ENCODE measurements at regions not wholly inside any gene's neighbourhood (a gene's known extent, or its start where the extent isn't known, plus 50 kb on each side); places are given as distances from the start of the nearest gene placed in this dataset.

DNA sequence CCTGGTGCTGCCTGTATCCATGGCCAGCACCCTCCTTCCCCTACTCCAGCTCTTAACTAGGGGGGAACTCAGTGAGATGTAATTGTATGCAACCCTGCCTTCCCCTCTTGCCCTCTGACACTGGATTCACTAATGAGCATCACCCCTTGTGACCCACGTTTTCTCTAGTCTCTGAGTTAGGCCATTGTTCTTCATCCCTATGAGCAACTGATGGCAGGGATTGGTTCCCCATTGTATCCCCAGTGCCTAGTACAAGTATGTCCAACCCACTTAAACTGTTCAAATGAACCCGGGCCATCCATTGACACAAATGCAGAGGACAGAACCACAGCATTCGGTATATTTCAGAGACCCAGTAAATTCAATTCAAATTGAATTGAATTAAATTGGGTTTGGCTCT, 77.6 kb upstream of the ASTN2 start:
- DNase-seq = no peak
- intact Hi-C loops (cut with DNase I; ENCODE audit: low total_unique reads) = no loop called here
- peaks cover 14 to 39% (median 30%) of the 10 kb centered on the region in 4 donors for H3K4me1 ChIP-seq
- no peaks in the 10 kb centered on the region for H3K9me3 ChIP-seq
- no peaks in the 10 kb centered on the region for H3K36me3 ChIP-seq
- H3K4me3 ChIP-seq = no peak overlapping the region
- H3K27me3 ChIP-seq = no peaks in the 10 kb centered on the region
- 66 to 78% (median 72%) methylated on average over 3 of the region's 3 CpGs for WGBS, 5 donors
- TF ChIP-seq EP300 (IDR thresholded peaks at IDR 0.05) (no peak), POLR2AphosphoS5 (IDR thresholded peaks at IDR 0.05) (no peak), POLR2A (IDR thresholded peaks at IDR 0.05) (no peak)
- TF ChIP-seq, protein P1, sequence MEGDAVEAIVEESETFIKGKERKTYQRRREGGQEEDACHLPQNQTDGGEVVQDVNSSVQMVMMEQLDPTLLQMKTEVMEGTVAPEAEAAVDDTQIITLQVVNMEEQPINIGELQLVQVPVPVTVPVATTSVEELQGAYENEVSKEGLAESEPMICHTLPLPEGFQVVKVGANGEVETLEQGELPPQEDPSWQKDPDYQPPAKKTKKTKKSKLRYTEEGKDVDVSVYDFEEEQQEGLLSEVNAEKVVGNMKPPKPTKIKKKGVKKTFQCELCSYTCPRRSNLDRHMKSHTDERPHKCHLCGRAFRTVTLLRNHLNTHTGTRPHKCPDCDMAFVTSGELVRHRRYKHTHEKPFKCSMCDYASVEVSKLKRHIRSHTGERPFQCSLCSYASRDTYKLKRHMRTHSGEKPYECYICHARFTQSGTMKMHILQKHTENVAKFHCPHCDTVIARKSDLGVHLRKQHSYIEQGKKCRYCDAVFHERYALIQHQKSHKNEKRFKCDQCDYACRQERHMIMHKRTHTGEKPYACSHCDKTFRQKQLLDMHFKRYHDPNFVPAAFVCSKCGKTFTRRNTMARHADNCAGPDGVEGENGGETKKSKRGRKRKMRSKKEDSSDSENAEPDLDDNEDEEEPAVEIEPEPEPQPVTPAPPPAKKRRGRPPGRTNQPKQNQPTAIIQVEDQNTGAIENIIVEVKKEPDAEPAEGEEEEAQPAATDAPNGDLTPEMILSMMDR (IDR thresholded peaks at IDR 0.05) = no peak
- peak overlapping the region; percentile 28 to 66 (median 50) for H3K27ac ChIP-seq

DNA sequence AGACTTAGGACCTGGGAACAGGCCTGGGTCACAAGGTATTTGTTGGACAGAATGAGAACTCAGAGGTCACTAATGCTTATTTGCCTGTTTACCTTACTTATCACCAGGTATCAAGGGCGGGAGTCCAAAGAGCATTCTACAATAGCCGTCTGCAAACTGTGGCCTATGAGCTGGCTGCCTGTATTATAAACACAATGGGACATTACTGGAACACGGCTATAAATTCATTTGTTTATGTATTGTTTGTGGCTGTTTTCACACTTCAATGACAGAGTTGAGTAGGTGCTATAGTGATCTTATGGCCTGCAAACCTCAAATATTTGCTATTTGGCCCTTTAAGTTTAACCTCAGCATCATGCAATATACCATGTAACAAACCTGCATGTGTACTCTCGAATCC, 76.6 kb upstream of the ASTN2 start:
- Histone ChIP-seq H3K36me3 (no peaks in the 10 kb centered on the region), H3K4me3 (no peak overlapping the region), H3K27me3 (no peaks in the 10 kb centered on the region), H3K9me3 (no peaks in the 10 kb centered on the region), H3K27ac (peak overlapping the region in 4 of 5 donors; percentile 45 to 66 (median 52)), H3K4me1 (peaks cover 14 to 43% (median 34%) of the 10 kb centered on the region in 4 donors)
- TF ChIP-seq POLR2AphosphoS5 (IDR thresholded peaks at IDR 0.05) = peak in 2 of 3 donors; percentile 41 to 66
- TF ChIP-seq POLR2A (IDR thresholded peaks at IDR 0.05) = no peak
- TF ChIP-seq, protein P1 (IDR thresholded peaks at IDR 0.05) = no peak
- TF ChIP-seq EP300 (IDR thresholded peaks at IDR 0.05) = no peak
- peak; percentile 73 to 83 for DNase-seq
- 20 to 38% (median 30%) methylated on average over 4 of the region's 4 CpGs for WGBS, 5 donors
- intact Hi-C loops (cut with DNase I; ENCODE audit: low total_unique reads) = no loop called here

DNA sequence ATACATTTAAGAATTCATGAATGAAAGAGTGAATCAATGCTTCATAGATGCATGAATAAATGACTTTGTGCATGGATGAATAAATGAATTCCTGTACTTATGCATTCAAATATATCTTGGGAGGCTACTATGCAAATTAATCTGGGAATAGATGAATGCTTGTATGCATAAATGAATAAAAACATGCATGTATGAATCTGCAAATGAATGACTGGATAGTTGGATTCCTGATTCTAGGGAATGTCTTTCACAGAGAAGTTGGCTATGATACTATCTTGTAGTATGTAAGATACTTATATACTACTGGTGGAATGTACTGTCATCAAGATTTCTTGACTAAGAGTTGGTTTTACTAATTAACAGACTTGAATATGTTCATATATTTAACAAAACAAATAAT, 75.3 kb upstream of the ASTN2 start:
- no peak for DNase-seq
- TF ChIP-seq, protein P1 (IDR thresholded peaks at IDR 0.05) = no peak
- TF ChIP-seq POLR2AphosphoS5 (IDR thresholded peaks at IDR 0.05) (no peak), EP300 (IDR thresholded peaks at IDR 0.05) (no peak), POLR2A (IDR thresholded peaks at IDR 0.05) (no peak)
- intact Hi-C loops (cut with DNase I; ENCODE audit: low total_unique reads) = no loop called here
- peaks cover 14 to 43% (median 34%) of the 10 kb centered on the region in 4 donors for H3K4me1 ChIP-seq
- no peak overlapping the region for H3K4me3 ChIP-seq
- no peaks in the 10 kb centered on the region for H3K36me3 ChIP-seq
- no peaks in the 10 kb centered on the region for H3K9me3 ChIP-seq
- no peak overlapping the region for H3K27ac ChIP-seq
- no peaks in the 10 kb centered on the region for H3K27me3 ChIP-seq

DNA sequence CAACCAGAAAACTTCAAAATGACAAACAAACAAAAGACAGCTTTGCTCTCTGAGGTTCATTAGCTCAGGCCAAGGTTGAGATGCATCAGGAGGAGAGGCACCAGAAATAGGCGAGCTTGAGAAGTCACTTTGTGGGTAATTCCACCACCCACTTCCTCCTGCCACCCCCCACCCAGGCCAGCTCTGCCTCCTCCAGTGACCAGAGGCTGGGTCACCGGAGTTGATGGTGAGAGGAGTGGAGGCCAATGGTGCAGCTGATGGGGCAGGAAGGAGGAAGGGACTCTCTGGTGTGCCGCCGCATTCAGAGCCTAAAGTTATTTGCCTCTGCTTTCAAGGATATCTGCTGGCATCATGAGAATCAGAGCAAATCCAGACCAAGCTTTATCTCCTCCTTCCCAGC, 73.8 kb upstream of the ASTN2 start:
- Histone ChIP-seq H3K4me1 (peaks cover 14 to 39% (median 27%) of the 10 kb centered on the region in 4 donors), H3K27me3 (no peaks in the 10 kb centered on the region), H3K36me3 (no peaks in the 10 kb centered on the region), H3K27ac (peak overlapping the region in 1 of 5 donors; percentile 72), H3K4me3 (no peak overlapping the region), H3K9me3 (no peaks in the 10 kb centered on the region)
- TF ChIP-seq, protein P1 (IDR thresholded peaks at IDR 0.05) = no peak
- TF ChIP-seq POLR2AphosphoS5 (IDR thresholded peaks at IDR 0.05) = no peak
- TF ChIP-seq EP300 (IDR thresholded peaks at IDR 0.05) = no peak
- TF ChIP-seq POLR2A (IDR thresholded peaks at IDR 0.05) = no peak
- 84 to 96% (median 92%) methylated on average over 3 to 4 of the region's 4 CpGs for WGBS, 5 donors
- no peak for DNase-seq
- intact Hi-C loops (cut with DNase I; ENCODE audit: low total_unique reads) = no loop called here

All from stomach (tissue), 8 donors.